ENCODE measurements at regions not wholly inside any gene's neighbourhood (a gene's known extent, or its start where the extent isn't known, plus 50 kb on each side); places are given as distances from the start of the nearest gene placed in this dataset.

DNA sequence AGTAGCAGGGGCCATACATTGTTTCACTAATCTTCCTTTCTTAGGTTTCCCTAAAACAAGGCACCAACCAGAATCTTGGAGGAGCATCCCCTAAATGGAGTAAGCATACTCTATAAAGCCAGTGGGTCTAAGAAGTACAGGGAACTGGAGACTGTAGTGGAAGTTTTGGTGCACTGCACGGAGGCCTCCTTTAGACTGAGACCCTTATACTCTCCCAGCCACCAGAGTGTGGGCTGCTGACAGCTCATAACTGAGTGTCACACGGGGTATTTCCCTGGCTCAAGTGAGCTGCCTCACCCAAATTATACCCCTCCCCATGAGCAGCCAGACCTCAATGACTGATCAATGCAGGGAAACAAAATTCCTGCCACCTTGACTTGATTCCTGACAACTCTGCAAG is 349.5 kb downstream of the NDFIP2 start:
- DNase-seq (ENCODE audit: low read depth in 2 of 2): no peak

DNA sequence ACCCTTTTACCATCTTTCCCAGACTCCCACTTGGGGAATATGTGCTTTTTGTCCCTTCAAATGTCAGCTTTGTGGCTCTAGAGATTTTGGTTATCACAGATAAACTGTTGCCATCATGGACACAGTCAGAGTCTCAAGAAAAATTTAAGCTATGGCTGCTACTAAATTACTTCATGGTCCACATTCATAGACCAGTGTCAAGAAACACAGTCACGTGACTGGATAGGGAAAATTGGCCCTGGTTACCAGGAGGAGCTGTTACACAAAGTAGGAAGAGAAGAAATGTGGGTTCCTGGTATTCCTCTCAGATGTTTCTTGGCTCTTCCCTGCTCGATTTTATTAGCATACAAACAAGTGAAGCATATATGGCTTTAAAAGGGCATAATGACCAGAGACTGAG is 348.9 kb downstream of the NDFIP2 start:
- no peak for DNase-seq (ENCODE audit: low read depth in 2 of 2)

DNA sequence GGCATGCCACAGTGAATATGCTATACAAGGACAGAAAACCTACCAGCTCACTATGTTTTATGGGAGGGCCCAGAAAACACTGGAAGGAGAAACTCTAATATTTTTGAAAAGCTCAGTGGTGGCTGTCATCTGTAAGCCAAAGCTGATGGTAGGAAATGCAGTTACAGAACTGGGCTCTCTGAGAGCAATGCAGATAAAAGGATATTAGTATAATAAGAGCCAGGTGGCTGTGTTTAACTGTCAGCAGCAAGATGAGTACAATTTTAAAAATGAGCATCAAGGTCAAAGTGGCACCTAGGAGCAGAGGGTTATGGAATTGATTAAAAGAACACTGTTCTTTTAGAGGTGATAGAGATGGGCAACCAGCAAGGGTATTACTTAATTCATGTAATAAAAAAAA is 345.0 kb downstream of the NDFIP2 start:
- DNase-seq (ENCODE audit: low read depth in 2 of 2): no peak

DNA sequence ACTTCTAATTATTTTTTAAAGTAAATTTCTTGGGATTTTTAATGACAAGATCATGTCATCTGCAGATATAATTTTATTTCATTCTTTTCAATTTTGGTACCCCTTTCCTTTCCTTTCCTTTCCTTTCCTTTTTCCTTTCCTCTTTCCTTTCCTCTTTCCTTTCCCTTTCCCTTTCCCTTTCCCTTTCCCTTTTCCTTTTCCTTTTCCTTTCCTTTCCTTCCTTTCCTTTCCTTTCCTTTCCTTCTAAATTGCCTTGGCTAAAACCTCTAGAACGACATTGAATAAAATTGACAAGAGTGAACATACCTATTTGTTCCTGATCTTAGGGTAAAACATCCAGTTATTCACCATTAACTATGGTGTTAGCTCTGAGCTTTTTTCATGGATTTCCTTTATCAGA is 334.1 kb downstream of the NDFIP2 start:
- no peak for DNase-seq (ENCODE audit: low read depth in 2 of 2)

DNA sequence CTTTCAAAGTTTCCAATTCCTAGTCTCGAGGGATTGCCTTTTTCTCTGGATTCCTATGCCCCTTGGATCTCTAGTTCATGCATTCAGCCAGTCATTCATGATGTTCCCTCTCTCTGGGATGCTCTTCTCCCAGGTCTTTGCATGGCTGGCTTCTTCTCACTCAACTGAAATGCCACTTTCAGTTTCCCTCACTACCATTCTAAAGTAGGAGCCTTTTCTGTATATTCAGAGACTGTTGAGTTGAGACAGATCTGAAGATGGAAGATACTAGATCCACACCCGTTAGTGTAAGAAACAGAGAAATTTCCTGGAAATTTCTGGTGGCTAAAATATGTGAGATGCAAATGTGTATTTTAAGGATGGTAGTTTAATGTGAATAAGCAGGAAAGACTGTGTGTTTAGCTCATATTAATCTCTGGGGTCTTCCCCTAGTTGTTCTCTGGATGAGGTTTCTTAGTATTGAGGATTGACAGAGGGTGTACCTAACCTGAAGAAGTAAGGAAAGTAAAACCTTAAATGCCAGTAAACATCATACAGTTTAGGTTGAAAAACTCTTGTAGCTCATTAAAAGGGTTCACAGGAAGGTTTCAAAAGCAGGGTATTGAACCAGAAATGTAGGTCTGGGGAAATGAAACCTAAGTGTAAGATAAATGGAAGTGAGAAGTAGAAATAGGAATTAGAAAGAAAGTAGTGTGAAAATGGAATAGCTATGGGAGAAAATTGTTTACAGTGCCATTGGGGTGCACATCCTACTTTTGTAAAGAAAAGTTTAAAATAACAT is 331.3 kb downstream of the NDFIP2 start:
- no peak for DNase-seq (ENCODE audit: low read depth in 2 of 2)

DNA sequence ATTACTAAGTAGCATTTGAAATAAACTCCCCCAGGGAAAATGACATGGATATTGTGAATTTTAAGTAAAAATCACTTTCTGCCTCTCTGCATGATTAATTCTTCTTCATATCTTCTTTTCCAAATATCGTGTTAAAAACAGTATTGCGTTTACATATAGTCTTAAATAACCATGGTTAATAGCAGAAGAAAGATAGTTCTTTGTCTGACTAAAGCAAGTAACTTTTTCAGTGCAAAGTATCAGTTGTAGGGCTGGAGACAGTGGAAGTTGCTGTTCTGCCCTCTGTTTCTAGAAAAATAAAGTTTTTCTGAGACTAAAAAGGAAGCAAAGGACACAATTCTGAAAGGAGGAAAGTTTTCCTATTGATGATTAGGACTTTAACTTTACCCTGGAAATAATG is 330.2 kb downstream of the NDFIP2 start:
- no peak for DNase-seq (ENCODE audit: low read depth in 2 of 2)

DNA sequence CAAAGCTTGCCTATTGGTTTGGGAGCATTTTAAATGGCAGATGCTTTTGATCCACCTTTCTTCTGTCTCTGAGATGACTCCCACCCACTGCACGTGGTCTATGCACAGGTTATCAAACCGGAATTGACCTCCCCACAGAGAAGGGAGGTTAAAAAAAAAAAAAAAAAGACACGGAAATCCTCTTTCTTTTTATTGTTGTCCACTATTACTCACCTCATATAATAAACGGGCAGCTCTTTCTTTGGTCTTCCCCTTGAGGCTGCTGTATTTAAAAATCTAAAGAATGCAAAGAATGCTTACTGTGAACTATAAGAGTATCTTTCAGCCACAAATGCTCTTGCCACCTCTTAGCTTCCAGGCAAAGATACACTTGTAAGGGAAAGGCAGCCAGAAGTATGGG is 329.7 kb downstream of the NDFIP2 start:
- DNase-seq (ENCODE audit: low read depth in 2 of 2): no peak

DNA sequence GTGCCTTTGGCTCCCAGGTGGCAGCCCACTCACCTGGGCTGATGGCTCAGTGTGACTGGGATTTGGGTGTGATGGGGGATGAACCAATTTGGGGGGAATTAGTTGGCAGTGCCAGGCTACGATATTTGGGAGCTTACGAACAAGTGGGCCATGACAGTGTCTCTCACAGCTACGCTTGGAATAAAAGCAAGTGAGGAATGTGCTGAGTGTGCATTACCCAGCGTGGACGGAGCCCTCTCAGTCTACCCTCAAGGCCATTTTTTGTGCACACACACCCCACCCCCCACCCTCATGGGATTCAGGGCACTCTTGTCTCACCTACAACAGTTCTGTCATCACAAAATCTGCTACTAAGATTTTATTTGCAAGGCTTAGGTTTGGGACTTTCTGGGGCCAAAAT is 329.1 kb downstream of the NDFIP2 start:
- no peak for DNase-seq (ENCODE audit: low read depth in 2 of 2)

DNA sequence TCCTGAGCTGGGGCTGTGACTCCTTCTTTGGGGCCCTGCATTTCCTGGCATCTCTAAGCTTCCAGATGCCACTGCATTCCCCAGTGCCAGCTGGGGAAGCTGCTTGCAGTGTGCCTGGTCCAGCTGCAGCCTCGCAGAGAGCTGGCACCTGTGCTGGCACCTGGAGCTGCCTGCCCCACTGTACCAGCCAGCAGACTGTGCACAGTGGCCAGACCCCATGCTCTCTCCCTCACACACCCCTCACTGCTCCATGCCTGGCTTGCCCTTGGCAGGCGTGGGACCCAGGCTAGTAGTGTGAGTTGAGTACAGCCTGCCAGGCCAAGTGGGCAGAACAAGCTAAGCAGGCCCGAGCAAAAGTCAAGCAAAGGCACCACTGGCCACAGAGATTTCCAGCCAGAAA is 327.5 kb downstream of the NDFIP2 start:
- DNase-seq (ENCODE audit: low read depth in 2 of 2): no peak

DNA sequence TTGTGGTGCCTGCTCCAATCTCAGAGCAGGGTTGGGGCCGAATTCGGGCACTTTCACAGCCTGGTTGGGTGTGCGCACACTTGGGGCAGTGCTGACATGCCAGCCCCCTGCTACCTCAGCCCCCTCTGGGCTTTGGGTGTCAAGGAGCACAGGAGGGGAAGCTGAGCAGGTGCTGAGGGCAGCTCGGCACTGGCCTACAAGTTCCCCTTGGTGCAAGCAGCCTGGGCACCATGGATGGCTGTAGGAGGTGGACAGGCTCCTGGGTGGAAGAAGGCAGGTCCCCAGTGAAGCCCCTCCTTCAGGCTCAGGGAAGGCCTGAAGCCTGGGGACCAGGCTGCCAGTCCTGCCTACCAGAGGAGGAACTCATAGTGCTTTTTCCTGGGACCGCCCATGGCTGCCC is 326.6 kb downstream of the NDFIP2 start:
- no peak for DNase-seq (ENCODE audit: low read depth in 2 of 2)

DNA sequence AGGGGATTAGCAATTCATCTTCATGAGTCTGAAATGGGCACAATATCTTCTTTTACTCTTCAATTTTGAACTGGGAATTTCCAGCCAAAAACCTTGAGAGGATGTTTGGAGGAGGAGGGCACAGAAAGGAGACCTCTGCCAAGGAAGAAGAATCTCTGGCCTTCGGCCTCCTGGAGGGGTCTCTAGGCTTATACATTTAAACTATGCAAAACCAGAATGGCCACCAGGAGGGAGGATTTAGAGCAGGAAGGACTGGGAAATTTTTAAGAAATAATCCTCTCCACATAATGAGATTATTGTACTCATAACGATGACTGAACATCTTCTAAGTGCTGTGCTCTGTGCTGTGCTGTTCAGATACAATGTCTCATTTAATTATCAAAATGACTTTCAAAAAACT is 325.9 kb downstream of the NDFIP2 start:
- no peak for DNase-seq (ENCODE audit: low read depth in 2 of 2)

DNA sequence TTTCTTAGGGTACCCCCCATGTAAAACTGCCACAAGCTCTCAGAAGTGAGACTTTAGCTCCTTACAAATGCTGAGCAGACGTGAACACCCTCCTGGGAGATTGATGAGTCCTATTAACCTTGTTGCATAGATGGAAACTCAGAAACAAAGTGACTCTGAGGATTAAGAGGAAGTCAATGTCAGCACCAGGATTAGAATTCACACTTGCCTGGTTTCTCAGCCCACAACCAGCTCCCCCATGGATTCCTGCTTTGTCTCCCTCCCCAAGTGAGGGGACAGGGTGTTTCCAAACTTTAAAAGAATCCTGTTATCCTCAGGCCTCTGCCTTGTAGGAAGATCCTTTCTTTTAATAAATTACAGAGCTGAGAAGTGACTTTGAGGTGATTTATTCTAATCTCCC is 324.4 kb downstream of the NDFIP2 start:
- no peak for DNase-seq (ENCODE audit: low read depth in 2 of 2)

DNA sequence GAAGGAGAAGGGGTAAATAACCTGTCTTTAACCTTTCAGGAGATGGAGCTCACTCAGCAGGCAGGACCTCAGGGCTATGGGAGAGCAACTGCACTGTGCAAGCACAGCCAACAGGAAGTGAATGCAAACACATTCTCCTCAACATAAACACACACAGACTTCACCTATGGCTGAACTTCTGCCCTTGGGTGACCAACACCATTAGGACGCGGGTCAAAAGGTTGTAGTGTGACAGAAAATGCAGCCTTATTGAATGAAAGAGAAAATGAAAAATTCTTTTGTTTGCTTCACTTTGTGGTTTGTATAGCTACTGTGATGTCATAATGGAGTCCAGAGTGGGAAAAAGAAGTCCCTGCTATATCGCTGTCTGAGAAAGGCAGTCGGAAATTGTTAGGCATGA is 323.0 kb downstream of the NDFIP2 start:
- no peak for DNase-seq (ENCODE audit: low read depth in 2 of 2)

DNA sequence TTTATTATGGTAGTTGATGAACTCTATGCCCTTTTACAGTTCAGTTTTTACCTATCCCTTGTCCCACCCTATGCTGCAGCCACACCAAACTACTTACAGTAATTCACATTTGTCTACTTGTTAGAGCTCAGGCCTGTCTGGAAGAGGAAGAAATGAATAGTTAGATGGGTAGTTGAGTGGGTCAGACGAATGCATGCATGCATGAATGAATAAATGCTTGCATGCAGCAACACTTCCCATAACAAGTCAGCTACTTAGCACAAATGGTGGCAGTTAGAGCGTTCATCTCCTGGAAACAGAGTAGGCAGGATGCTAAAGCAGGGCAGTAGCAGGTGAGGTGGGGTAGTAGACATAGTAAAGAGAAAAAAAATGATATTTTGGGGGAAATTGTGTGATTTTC is 322.3 kb downstream of the NDFIP2 start:
- DNase-seq (ENCODE audit: low read depth in 2 of 2): no peak

DNA sequence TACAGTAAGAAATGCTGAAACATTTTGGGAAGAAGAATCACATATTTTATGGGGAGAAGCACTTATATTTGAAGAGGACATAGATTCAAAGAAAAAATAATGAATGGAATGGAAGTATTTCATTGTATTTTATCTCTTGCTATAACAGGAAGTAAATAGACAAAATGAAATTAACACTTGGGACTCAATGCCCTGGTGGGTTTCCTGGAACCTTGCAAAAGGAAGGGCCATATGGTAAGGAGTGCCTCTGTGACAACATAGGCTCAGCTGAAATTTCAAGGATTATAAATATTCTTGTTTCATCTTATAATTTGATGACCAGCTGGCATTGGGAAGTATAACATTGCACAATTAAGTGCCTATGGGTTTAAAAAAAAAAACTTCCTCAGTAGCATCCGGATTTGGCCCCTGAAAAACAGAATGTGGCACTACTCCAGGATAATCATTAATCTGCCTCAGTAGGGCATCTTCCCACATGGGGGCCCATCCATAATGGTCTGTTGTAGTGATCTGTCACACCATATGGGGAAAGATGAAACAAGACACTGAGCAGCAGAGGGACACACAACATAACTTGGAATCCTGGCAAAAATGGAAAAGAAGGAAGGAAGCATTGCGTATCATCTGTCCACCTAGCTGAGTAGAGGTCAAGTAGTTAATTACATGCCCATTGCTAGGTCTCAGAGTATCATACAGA is 321.6 kb downstream of the NDFIP2 start:
- no peak for DNase-seq (ENCODE audit: low read depth in 2 of 2)

DNA sequence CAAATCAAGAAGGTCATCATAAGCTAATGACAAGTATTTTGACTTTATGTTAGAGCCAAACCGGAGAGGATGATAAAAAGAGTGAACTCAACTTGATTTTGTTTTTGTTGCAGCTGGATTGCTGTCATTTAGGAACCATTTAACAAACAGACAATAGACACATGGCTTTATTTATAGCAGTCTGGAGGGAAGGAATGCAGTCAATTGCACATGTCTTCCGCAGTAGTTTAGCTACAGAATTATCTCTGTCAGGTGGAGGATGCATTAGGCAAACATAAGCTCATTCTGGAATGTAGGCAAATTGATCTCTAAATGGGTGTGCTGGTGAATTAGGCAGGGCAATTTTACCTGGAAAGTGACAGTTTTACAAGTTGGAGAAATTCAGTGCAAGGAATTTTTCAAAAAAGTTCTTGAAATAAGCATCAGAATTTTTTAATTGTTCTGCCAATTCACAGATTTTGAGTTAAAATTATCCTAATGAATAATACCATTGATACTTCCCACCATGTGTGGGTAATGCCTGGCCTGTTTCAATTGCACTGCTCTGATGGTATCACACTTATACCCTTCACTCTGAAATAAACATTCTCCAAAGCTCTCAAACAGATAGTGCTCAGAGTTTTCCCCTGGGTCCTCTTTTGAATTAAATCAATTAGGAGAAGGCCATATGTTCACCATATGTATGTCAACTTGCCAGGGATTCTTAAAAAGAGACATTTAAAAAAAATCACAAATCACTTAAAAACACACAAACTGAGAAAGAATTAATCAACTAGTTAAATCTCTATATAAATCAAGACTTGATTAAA is 318.3 kb downstream of the NDFIP2 start:
- no peak for DNase-seq (ENCODE audit: low read depth in 2 of 2)

DNA sequence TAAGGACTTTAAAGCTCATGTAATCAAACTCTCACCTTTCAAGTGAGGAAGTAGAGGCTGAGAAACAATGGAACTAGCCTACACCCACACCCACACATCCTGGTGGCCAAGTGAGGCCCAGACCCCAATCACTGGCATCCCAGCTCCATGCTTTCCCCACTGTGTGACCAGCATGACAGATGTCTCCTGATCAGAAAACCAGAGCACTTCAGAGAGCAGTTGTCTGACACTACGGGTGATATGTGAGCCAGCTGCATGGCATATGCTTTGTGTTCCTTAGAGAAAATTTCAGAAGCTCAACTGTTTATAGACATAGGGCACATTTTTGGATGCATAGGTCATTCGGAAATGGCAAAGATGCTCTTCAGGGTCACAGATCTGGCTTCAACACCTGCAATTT is 315.2 kb downstream of the NDFIP2 start:
- DNase-seq (ENCODE audit: low read depth in 2 of 2): no peak

DNA sequence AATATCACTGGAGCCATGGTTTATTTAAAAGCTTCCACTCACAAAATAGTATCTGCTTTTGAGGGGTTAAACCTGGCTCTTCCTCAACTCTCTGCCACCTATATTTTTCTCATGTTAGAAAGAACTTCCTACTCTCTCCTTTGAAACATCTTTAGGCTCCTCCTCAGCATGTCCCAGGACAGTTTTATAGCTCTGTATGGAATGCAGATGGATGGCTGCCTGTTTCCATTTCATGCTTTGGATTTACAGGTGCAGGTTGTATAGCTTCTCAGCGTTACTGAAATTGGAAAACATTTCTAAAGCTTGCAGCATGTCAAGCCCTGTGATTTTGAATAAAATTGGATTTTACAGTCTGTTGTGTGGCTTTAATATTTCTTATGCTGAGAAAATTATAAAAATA is 314.0 kb downstream of the NDFIP2 start:
- no peak for DNase-seq (ENCODE audit: low read depth in 2 of 2)

DNA sequence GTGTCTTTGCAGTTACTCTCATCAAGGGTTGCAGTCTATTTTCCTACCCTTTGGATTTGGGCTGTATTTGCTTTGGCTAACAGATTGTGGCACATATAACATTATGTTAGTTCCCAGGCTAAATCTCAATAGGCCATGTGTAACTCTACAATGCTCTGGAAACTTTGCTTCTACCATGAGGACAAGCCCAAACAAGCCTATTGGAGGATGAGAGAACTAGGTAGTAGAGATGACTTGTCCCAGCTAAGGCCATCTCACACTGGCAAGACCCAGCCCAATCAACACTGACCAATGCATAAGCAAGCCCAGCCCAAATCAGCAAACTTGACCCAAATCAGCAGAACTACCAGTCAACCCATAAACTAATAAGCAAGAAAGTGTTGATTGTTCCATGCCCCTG is 311.8 kb downstream of the NDFIP2 start:
- no peak for DNase-seq (ENCODE audit: low read depth in 2 of 2)

DNA sequence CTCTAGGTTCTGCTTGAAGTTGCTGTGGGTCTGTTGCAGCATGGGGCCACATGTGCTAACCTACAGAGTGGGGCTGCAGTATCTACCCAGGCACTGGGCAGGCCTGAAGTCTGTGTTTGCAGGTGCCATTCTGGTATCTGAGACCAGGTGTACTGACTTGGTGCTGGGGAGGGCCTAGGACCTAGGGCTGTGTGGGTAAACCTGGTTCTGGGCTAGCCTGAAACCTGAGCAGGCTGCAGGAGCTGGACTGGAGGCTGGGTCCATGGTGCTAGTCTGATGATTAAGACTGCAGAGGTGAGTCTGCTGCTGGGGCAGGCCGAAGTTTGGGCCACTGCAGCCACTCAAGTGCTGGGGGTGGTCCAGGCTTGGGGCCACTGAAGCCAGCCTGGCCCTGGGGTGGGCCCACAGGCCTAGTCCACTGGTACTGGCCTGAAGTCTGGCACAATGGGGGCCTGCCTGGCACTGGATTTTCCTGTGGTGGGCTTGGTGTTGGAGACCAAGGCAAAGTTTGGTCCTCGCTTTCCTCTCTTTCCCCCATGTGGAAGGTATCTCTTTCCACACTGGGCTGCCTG is 310.6 kb downstream of the NDFIP2 start:
- DNase-seq (ENCODE audit: low read depth in 2 of 2): no peak

DNA sequence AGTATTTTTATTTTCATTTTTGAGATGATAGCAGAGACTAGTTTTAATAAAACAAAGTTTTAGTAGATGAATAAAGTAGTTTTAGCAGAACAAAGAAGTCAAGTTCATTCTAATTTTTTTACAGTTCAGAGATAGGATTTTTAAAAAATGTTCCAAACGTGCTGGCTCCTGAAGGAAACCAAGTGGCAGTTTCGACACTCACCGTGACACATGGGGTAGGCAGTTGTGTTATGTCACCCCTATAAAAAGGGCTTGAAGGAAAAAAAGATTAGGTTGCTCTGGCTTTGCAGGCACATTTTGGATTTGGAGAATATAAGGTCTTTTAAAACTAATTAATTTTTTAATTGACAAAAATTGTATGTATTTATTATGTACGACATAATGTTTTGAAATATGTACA is 305.2 kb downstream of the NDFIP2 start:
- no peak for DNase-seq (ENCODE audit: low read depth in 2 of 2)

DNA sequence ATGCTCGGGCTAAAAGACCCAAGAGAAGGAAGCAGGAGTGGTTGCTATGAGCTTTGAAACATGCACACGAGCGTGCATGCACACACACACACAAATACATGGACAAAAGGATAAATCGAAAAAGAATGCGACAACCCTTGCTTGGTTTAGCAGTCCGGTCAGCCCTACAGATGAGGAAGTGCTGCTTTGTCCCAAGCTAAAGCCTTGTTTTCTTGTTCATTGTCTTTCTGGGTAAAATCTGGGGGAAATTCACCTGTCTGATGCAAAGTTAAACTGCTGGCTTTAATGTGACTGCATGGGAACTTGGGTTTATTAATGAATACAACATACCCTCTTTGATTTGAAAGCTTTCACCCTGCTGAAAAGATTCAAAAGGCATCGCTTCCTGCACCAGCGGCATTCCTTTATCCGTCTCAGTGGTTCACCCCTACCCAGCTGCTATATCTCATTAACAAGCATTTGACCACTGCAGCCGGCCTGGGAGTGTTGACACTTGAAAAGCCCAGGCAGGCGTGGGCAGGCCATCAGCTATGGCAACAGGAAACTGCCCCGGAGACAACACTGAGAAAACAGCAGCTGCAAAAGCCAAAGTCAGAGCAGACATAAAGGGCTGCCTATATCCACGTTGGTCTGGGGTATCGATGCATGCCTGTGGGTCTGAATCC is 301.7 kb downstream of the NDFIP2 start:
- DNase-seq (ENCODE audit: low read depth in 2 of 2): no peak

Data from stimulated activated CD4-positive, alpha-beta T cell treated with anti-CD3 and anti-CD28 coated beads, Interleukin-1b, Interleukin-23, amount 100 ng/mL, for 1 hour (primary cell).